ENCODE measurements at regions not wholly inside any gene's neighbourhood (a gene's known extent, or its start where the extent isn't known, plus 50 kb on each side); places are given as distances from the start of the nearest gene placed in this dataset.

DNA sequence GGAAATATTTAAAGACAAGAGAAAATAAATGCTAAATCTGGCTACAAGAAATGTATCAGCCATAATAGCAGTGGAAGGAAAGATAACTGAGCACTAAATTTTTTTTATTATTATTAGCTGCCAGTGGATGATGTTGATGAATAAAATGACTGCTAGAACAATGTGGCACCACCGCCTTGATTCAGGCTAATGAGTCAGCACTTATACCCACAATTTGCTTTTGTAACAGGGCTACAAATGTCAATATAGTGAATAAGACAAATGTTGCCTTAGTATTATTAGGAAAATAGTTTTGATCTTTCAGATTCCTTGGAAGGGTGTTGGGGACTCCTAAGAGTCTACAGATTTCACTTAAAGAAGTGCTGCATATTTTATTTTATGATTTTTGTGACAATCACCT lies 555.2 kb upstream of the GRAMD2B start:
- peaks cover 1% of the 10 kb centered on the region for H3K9me3 Mint-ChIP-seq
- TF ChIP-seq EZH2phosphoT487 (IDR thresholded peaks at IDR 0.05) (no peak), EZH2 (IDR thresholded peaks at IDR 0.05) (no peak)
- TF ChIP-seq, protein P1, sequence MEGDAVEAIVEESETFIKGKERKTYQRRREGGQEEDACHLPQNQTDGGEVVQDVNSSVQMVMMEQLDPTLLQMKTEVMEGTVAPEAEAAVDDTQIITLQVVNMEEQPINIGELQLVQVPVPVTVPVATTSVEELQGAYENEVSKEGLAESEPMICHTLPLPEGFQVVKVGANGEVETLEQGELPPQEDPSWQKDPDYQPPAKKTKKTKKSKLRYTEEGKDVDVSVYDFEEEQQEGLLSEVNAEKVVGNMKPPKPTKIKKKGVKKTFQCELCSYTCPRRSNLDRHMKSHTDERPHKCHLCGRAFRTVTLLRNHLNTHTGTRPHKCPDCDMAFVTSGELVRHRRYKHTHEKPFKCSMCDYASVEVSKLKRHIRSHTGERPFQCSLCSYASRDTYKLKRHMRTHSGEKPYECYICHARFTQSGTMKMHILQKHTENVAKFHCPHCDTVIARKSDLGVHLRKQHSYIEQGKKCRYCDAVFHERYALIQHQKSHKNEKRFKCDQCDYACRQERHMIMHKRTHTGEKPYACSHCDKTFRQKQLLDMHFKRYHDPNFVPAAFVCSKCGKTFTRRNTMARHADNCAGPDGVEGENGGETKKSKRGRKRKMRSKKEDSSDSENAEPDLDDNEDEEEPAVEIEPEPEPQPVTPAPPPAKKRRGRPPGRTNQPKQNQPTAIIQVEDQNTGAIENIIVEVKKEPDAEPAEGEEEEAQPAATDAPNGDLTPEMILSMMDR (IDR thresholded peaks at IDR 0.05), result no peak
- H3K27ac ChIP-seq, result no peak overlapping the region
- H3K4me3 Mint-ChIP-seq, result no peak overlapping the region
- no peaks in the 10 kb centered on the region for H3K79me2 ChIP-seq (ENCODE audit: low read depth)
- H3K4me3 ChIP-seq, result no peak overlapping the region
- H3K27me3 Mint-ChIP-seq (ENCODE audit: insufficient read depth, low read depth), result no peaks in the 10 kb centered on the region
- no peaks in the 10 kb centered on the region for H3K9me3 ChIP-seq (ENCODE audit: low read depth)
- H3K36me3 ChIP-seq, result no peaks in the 10 kb centered on the region
- no peaks in the 10 kb centered on the region for H4K20me1 ChIP-seq (ENCODE audit: low read depth)
- H3K4me2 ChIP-seq, result no peak overlapping the region
- H3K4me1 Mint-ChIP-seq, result peaks cover 14% of the 10 kb centered on the region
- no peak for DNase-seq (ENCODE audit: low spot score)
- H3K9ac ChIP-seq, result no peak overlapping the region
- H3K36me3 Mint-ChIP-seq, result peaks cover under 1% of the 10 kb centered on the region
- H3K4me1 ChIP-seq, result peaks cover 22% of the 10 kb centered on the region
- no peaks in the 10 kb centered on the region for H3K27me3 ChIP-seq
- no peaks in the 10 kb centered on the region for H3F3A ChIP-seq (ENCODE audit: low read depth)
- peak overlapping the region; percentile 65 for H2AFZ ChIP-seq (replicated peaks)
- no peak overlapping the region for H3K27ac Mint-ChIP-seq

DNA sequence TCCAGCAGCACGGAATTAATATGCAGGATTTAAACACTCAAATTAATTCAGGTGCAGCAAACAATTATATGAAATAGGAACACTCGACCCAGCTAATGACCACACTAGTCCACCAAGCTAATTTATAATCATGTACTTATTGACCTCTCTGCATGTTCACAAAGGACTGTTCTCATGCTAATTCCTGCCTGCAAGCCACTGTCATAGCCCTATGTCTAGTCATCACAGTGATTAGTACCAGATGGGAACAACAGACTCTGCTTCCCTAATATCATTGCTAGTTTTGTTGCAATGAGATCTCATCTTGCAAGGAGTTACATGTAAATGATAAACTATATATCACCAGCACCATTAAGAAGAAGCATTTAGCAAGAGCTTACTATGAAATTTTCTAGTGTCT lies 553.0 kb upstream of the GRAMD2B start:
- no peak overlapping the region for H3K27ac Mint-ChIP-seq
- H3K9ac ChIP-seq, result no peak overlapping the region
- no peaks in the 10 kb centered on the region for H3K27me3 ChIP-seq
- no peak overlapping the region for H3K4me2 ChIP-seq
- H3K4me1 Mint-ChIP-seq, result peaks cover 6% of the 10 kb centered on the region
- TF ChIP-seq, protein P1 (IDR thresholded peaks at IDR 0.05), result no peak
- TF ChIP-seq EZH2 (IDR thresholded peaks at IDR 0.05) (no peak), EZH2phosphoT487 (IDR thresholded peaks at IDR 0.05) (no peak)
- H3K4me3 Mint-ChIP-seq, result no peak overlapping the region
- no peaks in the 10 kb centered on the region for H3K36me3 ChIP-seq
- H3K9me3 Mint-ChIP-seq, result peaks cover 3% of the 10 kb centered on the region
- H4K20me1 ChIP-seq (ENCODE audit: low read depth), result no peaks in the 10 kb centered on the region
- peaks cover 1% of the 10 kb centered on the region for H3K36me3 Mint-ChIP-seq
- H3K9me3 ChIP-seq (ENCODE audit: low read depth), result no peaks in the 10 kb centered on the region
- peaks cover 2% of the 10 kb centered on the region for H3K27me3 Mint-ChIP-seq (ENCODE audit: insufficient read depth, low read depth)
- H2AFZ ChIP-seq (replicated peaks), result no peak overlapping the region
- H3K79me2 ChIP-seq (ENCODE audit: low read depth), result no peaks in the 10 kb centered on the region
- no peak overlapping the region for H3K4me3 ChIP-seq
- no peak overlapping the region for H3K27ac ChIP-seq
- H3F3A ChIP-seq (ENCODE audit: low read depth), result no peaks in the 10 kb centered on the region
- H3K4me1 ChIP-seq, result peaks cover 16% of the 10 kb centered on the region
- peak; percentile 22 for DNase-seq (ENCODE audit: low spot score)

DNA sequence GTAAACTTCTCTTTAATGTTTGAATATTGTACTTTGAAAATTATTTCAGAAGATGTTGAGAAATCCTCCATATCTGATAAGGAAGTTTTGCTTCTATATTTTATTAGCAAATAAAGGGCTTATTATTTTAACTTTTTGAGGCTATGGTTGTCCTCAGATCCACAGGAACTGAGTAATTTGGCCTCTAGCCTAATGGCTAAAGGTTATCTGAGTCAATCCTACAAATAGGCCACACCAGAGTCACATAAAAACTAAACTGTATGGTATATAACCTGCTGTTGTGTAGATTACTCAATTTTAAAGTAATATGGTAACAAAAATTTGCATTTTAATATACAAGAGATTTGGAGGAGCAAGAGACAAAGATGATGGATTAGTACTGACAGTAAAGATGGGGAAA lies 549.2 kb upstream of the GRAMD2B start:
- Histone ChIP-seq H3K9me3 (ENCODE audit: low read depth) (no peaks in the 10 kb centered on the region), H3K27me3 (no peaks in the 10 kb centered on the region), H3K79me2 (ENCODE audit: low read depth) (no peaks in the 10 kb centered on the region), H3K4me2 (no peak overlapping the region), H3F3A (ENCODE audit: low read depth) (no peaks in the 10 kb centered on the region), H2AFZ (replicated peaks) (no peak overlapping the region), H3K36me3 (no peaks in the 10 kb centered on the region), H3K4me3 (no peak overlapping the region), H3K4me1 (peaks cover 9% of the 10 kb centered on the region), H3K27ac (no peak overlapping the region), H3K9ac (no peak overlapping the region), H4K20me1 (ENCODE audit: low read depth) (no peaks in the 10 kb centered on the region)
- no peak for DNase-seq (ENCODE audit: low spot score)
- peaks cover 1% of the 10 kb centered on the region for H3K36me3 Mint-ChIP-seq
- H3K4me1 Mint-ChIP-seq, result peaks cover 11% of the 10 kb centered on the region
- TF ChIP-seq, protein P1 (IDR thresholded peaks at IDR 0.05), result no peak
- TF ChIP-seq EZH2 (IDR thresholded peaks at IDR 0.05) (no peak), EZH2phosphoT487 (IDR thresholded peaks at IDR 0.05) (no peak)
- H3K4me3 Mint-ChIP-seq, result no peak overlapping the region
- H3K9me3 Mint-ChIP-seq, result peaks cover 3% of the 10 kb centered on the region
- H3K27me3 Mint-ChIP-seq (ENCODE audit: insufficient read depth, low read depth), result peaks cover 2% of the 10 kb centered on the region
- no peak overlapping the region for H3K27ac Mint-ChIP-seq
